NT2/D1 (cell line): ENCODE measurements at regions not wholly inside any gene's neighbourhood (a gene's known extent, or its start where the extent isn't known, plus 50 kb on each side); places are given as distances from the start of the nearest gene placed in this dataset.

Source experiments
- DNase-seq: peaks from one replicate; pipeline ENCODE4 v3.0.0-alpha.2; 2011; ENCODE audit warnings: low read depth, low spot score
- H3K27me3 ChIP-seq: 2 replicates; pipeline ENCODE4 v1.6.0; 2011; ENCODE audit warnings: mild to moderate bottlenecking; ENCODE audit not compliant: insufficient read length, insufficient read depth
- H3K36me3 ChIP-seq: 2 replicates; pipeline ENCODE4 v1.6.1; 2011; ENCODE audit warnings: mild to moderate bottlenecking, low read length, mixed read lengths; ENCODE audit not compliant: insufficient read depth, insufficient read length
- H3K4me1 ChIP-seq: 2 replicates; pipeline ENCODE4 v1.5.1; 2011; ENCODE audit not compliant: insufficient read depth, insufficient read length
- H3K4me3 ChIP-seq: 2 replicates; pipeline ENCODE4 v1.5.1; 2011; ENCODE audit warnings: low read depth; ENCODE audit not compliant: insufficient read length
- H3K9ac ChIP-seq: 2 replicates; pipeline ENCODE4 v1.6.0; 2011; ENCODE audit warnings: low read depth; ENCODE audit not compliant: insufficient read length
- H3K9me3 ChIP-seq: 2 replicates; pipeline ENCODE4 v1.5.1; 2011; ENCODE audit warnings: mild to moderate bottlenecking, low read length; ENCODE audit not compliant: insufficient read depth
- SUZ12 ChIP-seq: IDR thresholded peaks from 2 replicates; pipeline ENCODE4 v1.6.1; 2011; ENCODE audit not compliant: insufficient read length, insufficient read depth; ENCODE audit errors: extremely low read depth
- YY1 ChIP-seq: IDR thresholded peaks from 2 replicates; pipeline ENCODE4 v1.6.1; 2011; ENCODE audit not compliant: insufficient read length, insufficient read depth
- ZNF274 ChIP-seq: IDR thresholded peaks from 2 replicates; pipeline ENCODE4 v1.6.1; 2011; ENCODE audit warnings: mild to moderate bottlenecking, low read depth, low read length

- TF ChIP-seq SUZ12 (no peak), ZNF274 (no peak), YY1 (no peak)
- no peaks in the 10 kb centered on the region for H3K9me3 ChIP-seq
- no peak overlapping the region for H3K4me3 ChIP-seq
- no peaks in the 10 kb centered on the region for H3K4me1 ChIP-seq
- no peak for DNase-seq
- no peaks in the 10 kb centered on the region for H3K27me3 ChIP-seq
- H3K9ac ChIP-seq = no peak overlapping the region
- no peaks in the 10 kb centered on the region for H3K36me3 ChIP-seq
These were observed 180.1 kb upstream of the ARID2 start for GRCh38 chr12:45549337-45549902.

GRCh38 chr12:45553204-45553603, 176.3 kb upstream of the ARID2 start:
- DNase-seq = no peak
- H3K36me3 ChIP-seq = no peaks in the 10 kb centered on the region
- H3K4me3 ChIP-seq = no peak overlapping the region
- TF ChIP-seq ZNF274 (no peak), SUZ12 (no peak), YY1 (no peak)
- 0 out of 2 replicates have a peak, but pooled peaks cover under 1% of the 10 kb centered on the region for H3K9me3 ChIP-seq
- H3K4me1 ChIP-seq = no peaks in the 10 kb centered on the region
- no peak overlapping the region for H3K9ac ChIP-seq
- H3K27me3 ChIP-seq = no peaks in the 10 kb centered on the region

- Histone ChIP-seq H3K36me3 (no peaks in the 10 kb centered on the region), H3K4me1 (no peaks in the 10 kb centered on the region), H3K27me3 (no peaks in the 10 kb centered on the region), H3K9me3 (0 out of 2 replicates have a peak, but pooled peaks cover 3% of the 10 kb centered on the region), H3K9ac (no peak overlapping the region), H3K4me3 (no peak overlapping the region)
- DNase-seq = no peak
- TF ChIP-seq SUZ12 (no peak), YY1 (no peak), ZNF274 (no peak)
These were observed 172.5 kb upstream of the ARID2 start for GRCh38 chr12:45557016-45557415.

- H3K9ac ChIP-seq = no peak overlapping the region
- no peaks in the 10 kb centered on the region for H3K4me1 ChIP-seq
- TF ChIP-seq YY1 = no peak
- TF ChIP-seq ZNF274 = no peak
- TF ChIP-seq SUZ12 = no peak
These were observed 171.2 kb upstream of the ARID2 start for GRCh38 chr12:45558353-45558752.

GRCh38 chr12:45559537-45559936, 170.0 kb upstream of the ARID2 start:
- H3K9ac ChIP-seq = no peak overlapping the region
- H3K36me3 ChIP-seq = no peaks in the 10 kb centered on the region
- H3K27me3 ChIP-seq = no peaks in the 10 kb centered on the region
- 0 out of 2 replicates have a peak, but pooled peaks cover 3% of the 10 kb centered on the region for H3K9me3 ChIP-seq
- no peak for DNase-seq
- no peaks in the 10 kb centered on the region for H3K4me1 ChIP-seq
- no peak overlapping the region for H3K4me3 ChIP-seq
- no peak for TF ChIP-seq SUZ12
- no peak for TF ChIP-seq ZNF274
- TF ChIP-seq YY1 = no peak

More at GRCh38 chr12:45558353-45558752, 171.2 kb upstream of the ARID2 start:
- no peak for DNase-seq
- Histone ChIP-seq H3K27me3 (no peaks in the 10 kb centered on the region), H3K4me3 (no peak overlapping the region), H3K36me3 (no peaks in the 10 kb centered on the region), H3K9me3 (0 out of 2 replicates have a peak, but pooled peaks cover 3% of the 10 kb centered on the region)

GRCh38 chr12:45560689-45561088, 168.8 kb upstream of the ARID2 start:
- 0 out of 2 replicates have a peak, but pooled peaks cover 3% of the 10 kb centered on the region for H3K9me3 ChIP-seq
- no peak for DNase-seq
- H3K4me1 ChIP-seq = no peaks in the 10 kb centered on the region
- H3K4me3 ChIP-seq = no peak overlapping the region
- H3K27me3 ChIP-seq = no peaks in the 10 kb centered on the region
- no peaks in the 10 kb centered on the region for H3K36me3 ChIP-seq
- no peak overlapping the region for H3K9ac ChIP-seq
- TF ChIP-seq YY1 (no peak), SUZ12 (no peak), ZNF274 (no peak)

GRCh38 chr12:45561488-45561887, 168.0 kb upstream of the ARID2 start:
- Histone ChIP-seq H3K27me3 (no peaks in the 10 kb centered on the region), H3K9me3 (0 out of 2 replicates have a peak, but pooled peaks cover 3% of the 10 kb centered on the region), H3K9ac (no peak overlapping the region), H3K4me1 (no peaks in the 10 kb centered on the region), H3K36me3 (no peaks in the 10 kb centered on the region), H3K4me3 (no peak overlapping the region)
- TF ChIP-seq ZNF274 (no peak), SUZ12 (no peak), YY1 (no peak)
- DNase-seq = no peak
